GM23248 (cell line): ENCODE measurements at regions not wholly inside any gene's neighbourhood (a gene's known extent, or its start where the extent isn't known, plus 50 kb on each side); places are given as distances from the start of the nearest gene placed in this dataset.

Experiments
- EZH2 ChIP-seq: fragments of 200-600 bp; sonication (generic); IDR thresholded peaks from 2 replicates; pipeline ENCODE4 v1.6.1; 2018; ENCODE audit warnings: antibody characterized with exemption, mild to moderate bottlenecking; ENCODE audit not compliant: insufficient read depth, poor library complexity, severe bottlenecking
- EZH2phosphoT487 ChIP-seq: fragments of 200-600 bp; sonication (generic); IDR thresholded peaks from 2 replicates; pipeline ENCODE4 v1.6.1; 2018; ENCODE audit warnings: antibody characterized with exemption, moderate library complexity, mild to moderate bottlenecking, low read depth; ENCODE audit not compliant: insufficient read depth

DNA sequence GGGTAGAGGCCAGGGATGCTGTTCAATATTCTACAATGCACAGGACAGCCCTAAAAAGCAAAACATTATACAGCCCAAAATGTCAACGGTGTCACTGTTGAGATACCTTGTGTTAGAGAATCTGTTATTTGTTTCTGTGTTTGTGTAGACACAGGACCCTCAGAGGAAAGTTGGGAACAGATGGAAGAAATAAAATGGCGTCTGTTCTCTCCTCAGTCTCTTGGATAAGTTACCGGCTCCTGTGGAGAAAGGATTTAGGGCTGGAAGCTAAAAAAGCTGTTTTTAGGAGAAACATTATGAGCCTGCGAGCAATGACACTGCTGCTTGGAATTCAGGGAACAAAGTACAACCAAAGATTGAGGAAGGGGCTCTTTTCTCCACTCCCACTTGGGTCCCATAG lies 688.6 kb upstream of the ZNF385D start:
- no peak for TF ChIP-seq EZH2
- TF ChIP-seq EZH2phosphoT487 = no peak
